NB4 (cell line): ENCODE measurements at regions not wholly inside any gene's neighbourhood (a gene's known extent, or its start where the extent isn't known, plus 50 kb on each side); places are given as distances from the start of the nearest gene placed in this dataset.

ENCODE experiments used
- DNase-seq: peaks from one replicate; pipeline ENCODE4 v3.0.0; 2010; ENCODE audit warnings: low read depth
- H3K4me3 ChIP-seq: one replicate; pipeline ENCODE4 v1.5.1; 2011; ENCODE audit warnings: mild to moderate bottlenecking, low read depth, low read length, moderate library complexity
- CTCF ChIP-seq: IDR thresholded peaks from one replicate; pipeline ENCODE4 v1.5.1; 2012; ENCODE audit warnings: low read depth, low read length
- MAX ChIP-seq: IDR thresholded peaks from 2 replicates; pipeline ENCODE4 v1.6.1; 2011; ENCODE audit warnings: low read depth, low read length
- MYC ChIP-seq: IDR thresholded peaks from 2 replicates; pipeline ENCODE4 v1.6.1; 2011; ENCODE audit warnings: low read depth, low read length
- POLR2A ChIP-seq: IDR thresholded peaks from 2 replicates; pipeline ENCODE4 v1.6.1; 2011; ENCODE audit warnings: mild to moderate bottlenecking; ENCODE audit not compliant: insufficient read length; ENCODE audit errors: extremely low read depth

GRCh38 chr21:23624281-23624680, 1983.0 kb downstream of the MRPL39 start:
- no peak for DNase-seq
- no peak for TF ChIP-seq MAX
- H3K4me3 ChIP-seq = no peak overlapping the region

GRCh38 chr21:23613014-23613413, 1994.3 kb downstream of the MRPL39 start:
- DNase-seq = no peak
- H3K4me3 ChIP-seq = no peak overlapping the region
- TF ChIP-seq POLR2A (no peak), CTCF (no peak), MAX (no peak), MYC (no peak)

GRCh38 chr21:23612210-23612609, 1995.1 kb downstream of the MRPL39 start:
- no peak for DNase-seq
- TF ChIP-seq POLR2A = no peak
- TF ChIP-seq MYC = no peak
- H3K4me3 ChIP-seq = no peak overlapping the region

- no peak for TF ChIP-seq POLR2A
- DNase-seq = no peak
- no peak overlapping the region for H3K4me3 ChIP-seq
These were observed 1999.4 kb downstream of the MRPL39 start for GRCh38 chr21:23607782-23608431.

- DNase-seq = no peak
- H3K4me3 ChIP-seq = no peak overlapping the region
- no peak for TF ChIP-seq POLR2A
- no peak for TF ChIP-seq MAX
- no peak for TF ChIP-seq MYC
- TF ChIP-seq CTCF = no peak
These were observed 2005.7 kb downstream of the MRPL39 start for GRCh38 chr21:23601549-23601948.

- no peak overlapping the region for H3K4me3 ChIP-seq
- DNase-seq = no peak
- no peak for TF ChIP-seq MAX
- TF ChIP-seq CTCF = no peak
- no peak for TF ChIP-seq POLR2A
- TF ChIP-seq MYC = no peak
These were observed 2013.7 kb downstream of the MRPL39 start for GRCh38 chr21:23593582-23593981.

GRCh38 chr21:23585419-23585818, 2021.9 kb downstream of the MRPL39 start:
- no peak overlapping the region for H3K4me3 ChIP-seq
- TF ChIP-seq MAX (no peak), MYC (no peak), POLR2A (no peak), CTCF (no peak)
- DNase-seq = no peak
